ENCODE measurements at regions not wholly inside any gene's neighbourhood (a gene's known extent, or its start where the extent isn't known, plus 50 kb on each side); places are given as distances from the start of the nearest gene placed in this dataset.

DNA sequence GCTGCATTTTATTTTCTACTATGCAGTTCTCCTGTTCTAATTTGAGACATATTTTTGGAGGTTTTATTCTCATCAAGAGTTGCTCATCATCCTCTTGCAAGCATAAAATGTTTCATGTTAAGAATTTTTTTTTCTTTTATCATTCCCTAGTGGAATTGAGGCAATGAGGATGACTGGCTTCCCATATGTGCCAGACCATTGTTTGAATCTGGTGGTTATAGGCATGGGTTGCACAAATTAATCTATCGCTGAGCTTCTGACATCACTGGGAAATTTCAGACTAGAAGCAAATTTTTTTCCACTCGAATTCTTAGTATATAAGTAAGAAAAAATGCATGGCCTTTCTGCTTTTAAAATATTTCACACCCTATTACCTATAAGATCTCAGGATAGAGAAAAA, 279.1 kb upstream of the PLSCR5 start:
- TF ChIP-seq TARDBP (IDR thresholded peaks at IDR 0.05) = no peak
- no peak for TF ChIP-seq FOXA1 (IDR thresholded peaks at IDR 0.05)
- TF ChIP-seq FOXK2 (IDR thresholded peaks at IDR 0.05) = no peak
- TF ChIP-seq LEF1 (IDR thresholded peaks at IDR 0.05; ENCODE audit: borderline replicate concordance) = no peak
- TF ChIP-seq NFRKB (IDR thresholded peaks at IDR 0.05) = no peak
- TF ChIP-seq ZNF384 (IDR thresholded peaks at IDR 0.05) = no peak
- TF ChIP-seq SP1 (IDR thresholded peaks at IDR 0.05) = no peak

Data from HEK293T (cell line).